Nephron progenitor cell (in vitro differentiated cells): ENCODE measurements at regions not wholly inside any gene's neighbourhood (a gene's known extent, or its start where the extent isn't known, plus 50 kb on each side); places are given as distances from the start of the nearest gene placed in this dataset.

Experiments
- DNase-seq: peaks from one replicate; pipeline ENCODE4 v3.0.0; 2021
- H3K27ac Mint-ChIP-seq: 2 replicates; pipeline ENCODE4 v1.8.0; 2021; ENCODE audit warnings: mild to moderate bottlenecking, moderate library complexity, mixed read lengths
- H3K27me3 Mint-ChIP-seq: 2 replicates; pipeline ENCODE4 v1.8.0; 2021; ENCODE audit warnings: mild to moderate bottlenecking, low read depth, mixed read lengths; ENCODE audit not compliant: poor library complexity
- H3K36me3 Mint-ChIP-seq: 2 replicates; pipeline ENCODE4 v1.8.0; 2021; ENCODE audit warnings: low read depth, mixed read lengths
- H3K4me1 Mint-ChIP-seq: 2 replicates; pipeline ENCODE4 v1.8.0; 2021; ENCODE audit warnings: mixed read lengths
- H3K4me3 Mint-ChIP-seq: 2 replicates; pipeline ENCODE4 v1.8.0; 2021; ENCODE audit warnings: mild to moderate bottlenecking, moderate library complexity, mixed read lengths
- H3K9me3 Mint-ChIP-seq: 2 replicates; pipeline ENCODE4 v1.8.0; 2021; ENCODE audit warnings: mild to moderate bottlenecking, moderate library complexity, mixed read lengths
- TF ChIP-seq, protein P1 (sequence below): fragments of 200-600 bp; sonication (generic); IDR thresholded peaks from 2 replicates; pipeline ENCODE4 v1.5.0; 2021; ENCODE audit warnings: antibody characterized with exemption

DNA sequence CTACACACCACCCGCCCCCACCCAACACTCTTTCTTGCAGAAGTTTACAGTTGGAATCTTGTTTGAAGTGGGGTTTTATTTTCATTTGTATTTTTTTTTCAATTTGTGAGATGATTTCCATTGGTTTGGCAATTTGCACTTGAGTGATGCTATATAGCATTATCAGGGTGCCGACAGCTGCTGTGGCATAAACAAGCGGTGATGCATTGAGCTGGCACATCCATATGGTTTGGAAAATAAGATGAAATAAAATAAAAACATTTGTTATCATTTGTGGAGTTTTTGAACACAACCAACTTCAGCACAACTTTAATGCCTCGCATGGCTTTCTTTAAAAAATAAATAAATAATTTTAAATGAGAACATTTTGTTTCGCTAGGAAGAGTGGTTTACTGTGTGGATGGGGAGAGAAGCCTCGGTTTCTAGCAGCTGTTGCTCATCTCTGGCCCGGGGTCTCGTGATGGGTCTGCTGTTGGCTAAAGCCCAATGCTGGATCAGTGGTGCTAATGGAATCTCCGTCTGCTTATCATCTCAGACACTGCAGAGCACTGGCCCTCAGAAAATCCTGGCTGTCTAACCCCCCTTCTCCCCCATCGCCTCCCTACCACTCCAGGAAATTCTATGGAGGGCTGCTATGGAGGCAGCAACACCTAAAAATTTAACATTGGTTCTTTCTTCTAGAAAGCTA lies 192.3 kb upstream of the MAF start:
- Mint-ChIP-seq H3K9me3 (no peaks in the 10 kb centered on the region), H3K36me3 (no peaks in the 10 kb centered on the region), H3K27ac (no peak overlapping the region), H3K4me3 (no peak overlapping the region), H3K4me1 (peaks cover 5% of the 10 kb centered on the region), H3K27me3 (peaks cover 13% of the 10 kb centered on the region)
- TF ChIP-seq, protein P1, sequence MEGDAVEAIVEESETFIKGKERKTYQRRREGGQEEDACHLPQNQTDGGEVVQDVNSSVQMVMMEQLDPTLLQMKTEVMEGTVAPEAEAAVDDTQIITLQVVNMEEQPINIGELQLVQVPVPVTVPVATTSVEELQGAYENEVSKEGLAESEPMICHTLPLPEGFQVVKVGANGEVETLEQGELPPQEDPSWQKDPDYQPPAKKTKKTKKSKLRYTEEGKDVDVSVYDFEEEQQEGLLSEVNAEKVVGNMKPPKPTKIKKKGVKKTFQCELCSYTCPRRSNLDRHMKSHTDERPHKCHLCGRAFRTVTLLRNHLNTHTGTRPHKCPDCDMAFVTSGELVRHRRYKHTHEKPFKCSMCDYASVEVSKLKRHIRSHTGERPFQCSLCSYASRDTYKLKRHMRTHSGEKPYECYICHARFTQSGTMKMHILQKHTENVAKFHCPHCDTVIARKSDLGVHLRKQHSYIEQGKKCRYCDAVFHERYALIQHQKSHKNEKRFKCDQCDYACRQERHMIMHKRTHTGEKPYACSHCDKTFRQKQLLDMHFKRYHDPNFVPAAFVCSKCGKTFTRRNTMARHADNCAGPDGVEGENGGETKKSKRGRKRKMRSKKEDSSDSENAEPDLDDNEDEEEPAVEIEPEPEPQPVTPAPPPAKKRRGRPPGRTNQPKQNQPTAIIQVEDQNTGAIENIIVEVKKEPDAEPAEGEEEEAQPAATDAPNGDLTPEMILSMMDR, result no peak
- no peak for DNase-seq

DNA sequence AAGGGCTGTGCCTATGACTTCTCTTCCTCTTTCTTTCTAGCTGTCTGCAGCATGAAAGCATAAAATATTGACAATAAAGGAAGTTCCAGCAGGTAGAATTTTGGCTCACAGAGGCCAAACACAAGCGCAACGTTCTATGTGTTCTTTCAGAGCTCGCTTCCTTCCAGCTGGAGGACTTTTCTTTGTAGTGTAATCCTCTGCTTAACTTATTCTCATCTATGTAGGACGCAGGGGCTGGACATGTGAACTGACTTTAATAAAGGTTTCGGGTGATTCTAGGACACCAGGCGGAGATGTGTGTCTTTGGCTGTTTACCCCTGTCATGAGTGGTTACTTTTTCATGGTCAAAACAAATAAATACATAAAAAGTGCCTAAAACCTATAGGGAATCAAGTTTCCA lies 191.5 kb upstream of the MAF start:
- Mint-ChIP-seq H3K36me3 (no peaks in the 10 kb centered on the region), H3K4me3 (no peak overlapping the region), H3K4me1 (peaks cover 5% of the 10 kb centered on the region), H3K27ac (no peak overlapping the region), H3K9me3 (no peaks in the 10 kb centered on the region), H3K27me3 (peaks cover 13% of the 10 kb centered on the region)
- TF ChIP-seq, protein P1, result no peak
- no peak for DNase-seq

DNA sequence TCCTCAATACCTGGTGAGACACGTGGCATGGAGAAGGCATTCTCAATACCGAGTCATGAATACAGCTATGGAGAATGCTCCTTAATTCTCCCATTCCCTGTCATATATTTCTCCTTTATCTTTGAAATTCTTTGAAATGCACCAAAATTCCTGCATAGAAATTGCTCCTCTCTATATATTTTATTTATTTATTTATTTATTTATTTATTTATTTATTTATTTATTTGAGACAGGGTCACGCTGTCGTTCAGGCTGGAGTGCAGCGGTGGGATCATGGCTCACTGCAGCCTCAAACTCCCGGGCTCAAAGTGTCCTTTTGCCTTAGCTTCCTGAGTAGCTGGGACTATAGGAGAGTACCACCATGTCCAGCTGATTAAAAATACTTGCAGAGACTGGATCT lies 190.3 kb upstream of the MAF start:
- no peak for DNase-seq
- Mint-ChIP-seq H3K4me1 (no peaks in the 10 kb centered on the region), H3K27me3 (peaks cover 13% of the 10 kb centered on the region), H3K4me3 (no peak overlapping the region), H3K27ac (no peak overlapping the region), H3K36me3 (no peaks in the 10 kb centered on the region), H3K9me3 (no peaks in the 10 kb centered on the region)
- TF ChIP-seq, protein P1, result no peak

DNA sequence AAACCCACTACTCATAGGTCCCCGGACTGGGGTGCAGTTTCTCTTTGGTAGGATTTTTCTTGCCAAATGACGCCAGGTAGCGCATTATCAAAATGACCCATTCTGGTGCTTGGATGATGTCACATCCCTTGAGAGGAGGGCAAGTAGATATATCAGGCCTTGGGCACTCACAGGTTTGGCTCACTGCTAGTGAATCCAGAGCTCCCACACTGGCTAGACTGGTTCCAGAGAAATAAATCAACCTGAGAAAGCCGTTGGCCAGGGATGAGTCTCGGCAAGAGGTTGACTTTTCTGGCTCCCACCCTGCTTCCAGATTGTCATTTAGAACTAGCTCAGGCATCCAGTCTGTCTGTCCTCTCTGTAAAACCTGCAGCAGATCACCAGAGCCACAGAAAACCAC lies 188.4 kb upstream of the MAF start:
- H3K9me3 Mint-ChIP-seq, result no peaks in the 10 kb centered on the region
- DNase-seq, result no peak
- no peaks in the 10 kb centered on the region for H3K36me3 Mint-ChIP-seq
- no peaks in the 10 kb centered on the region for H3K4me1 Mint-ChIP-seq
- no peak overlapping the region for H3K27ac Mint-ChIP-seq
- no peak overlapping the region for H3K4me3 Mint-ChIP-seq
- TF ChIP-seq, protein P1, result no peak
- peaks cover 9% of the 10 kb centered on the region for H3K27me3 Mint-ChIP-seq

DNA sequence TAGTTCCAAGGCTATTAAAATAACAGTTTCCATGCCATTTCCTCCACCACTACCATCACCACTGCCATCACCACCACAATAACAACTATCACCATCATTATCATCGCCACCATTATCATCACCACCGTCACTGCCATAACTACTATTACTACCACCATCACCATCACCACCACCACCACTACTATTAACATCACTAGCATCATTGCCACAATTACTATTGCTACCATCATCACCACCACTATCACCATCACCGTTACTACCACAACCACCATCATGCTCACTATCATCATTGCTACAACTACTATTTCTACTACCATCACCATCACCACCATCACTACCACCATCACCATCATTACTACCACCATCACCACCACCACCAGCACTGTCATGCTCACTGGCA lies 185.9 kb upstream of the MAF start:
- Mint-ChIP-seq H3K4me1 (no peaks in the 10 kb centered on the region), H3K4me3 (no peak overlapping the region), H3K27me3 (peaks cover 9% of the 10 kb centered on the region), H3K36me3 (no peaks in the 10 kb centered on the region), H3K9me3 (no peaks in the 10 kb centered on the region), H3K27ac (no peak overlapping the region)
- TF ChIP-seq, protein P1, result no peak
- no peak for DNase-seq

DNA sequence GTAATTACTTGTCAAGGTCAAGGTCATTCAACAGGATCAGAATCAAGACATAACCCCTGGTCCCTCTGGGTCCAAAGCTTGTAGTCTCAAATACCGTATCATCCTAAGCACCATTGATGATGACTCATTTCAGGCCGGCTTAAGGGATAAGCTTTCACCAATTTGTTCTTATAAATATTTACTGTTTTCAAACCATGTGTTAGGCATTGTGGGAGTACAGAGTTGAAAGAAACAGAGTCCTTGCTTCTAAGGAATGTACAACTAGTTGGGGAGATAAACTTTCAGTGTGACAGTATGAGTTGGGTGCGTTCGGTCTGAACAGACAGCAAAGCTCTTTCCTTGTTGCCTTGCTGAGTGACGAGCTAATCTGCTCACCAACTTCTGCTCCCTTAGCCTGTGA lies 183.5 kb upstream of the MAF start:
- no peak overlapping the region for H3K27ac Mint-ChIP-seq
- TF ChIP-seq, protein P1, result no peak
- no peaks in the 10 kb centered on the region for H3K9me3 Mint-ChIP-seq
- no peak for DNase-seq
- peaks cover 4% of the 10 kb centered on the region for H3K27me3 Mint-ChIP-seq
- no peaks in the 10 kb centered on the region for H3K36me3 Mint-ChIP-seq
- no peak overlapping the region for H3K4me3 Mint-ChIP-seq
- no peaks in the 10 kb centered on the region for H3K4me1 Mint-ChIP-seq
